ENCODE measurements at regions not wholly inside any gene's neighbourhood (a gene's known extent, or its start where the extent isn't known, plus 50 kb on each side); places are given as distances from the start of the nearest gene placed in this dataset.

- no peak for TF ChIP-seq CTCF (IDR thresholded peaks at IDR 0.05)
- no peak for DNase-seq (ENCODE audit: low spot score)
- no peak overlapping the region for H3K27ac ChIP-seq
- no peak overlapping the region for H3K4me3 ChIP-seq
These were observed 75.4 kb downstream of the DDIT4L start for GRCh38 chr4:100114909-100115308.

DNA sequence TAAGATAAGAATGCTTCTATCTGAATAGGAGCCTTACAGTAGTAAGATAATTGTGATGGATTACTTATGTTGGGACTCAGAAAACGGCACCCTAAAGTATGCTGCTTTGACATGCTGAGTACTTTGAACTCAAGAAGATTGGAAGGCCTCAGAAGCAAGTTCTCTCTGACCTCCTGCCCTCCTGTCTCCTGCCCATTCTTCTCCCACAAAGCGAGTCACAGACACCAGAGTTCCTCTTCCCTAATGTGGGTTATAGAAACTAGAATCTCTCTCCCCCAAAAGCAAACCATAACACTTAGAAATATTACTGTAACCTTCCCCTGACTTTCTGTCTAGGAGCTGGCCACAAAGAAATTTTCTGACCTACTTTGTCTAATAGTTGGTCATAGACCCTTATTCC is 76.5 kb downstream of the DDIT4L start:
- H3K4me3 ChIP-seq = no peak overlapping the region
- no peak overlapping the region for H3K27ac ChIP-seq
- TF ChIP-seq CTCF (IDR thresholded peaks at IDR 0.05) = no peak
- DNase-seq (ENCODE audit: low spot score) = no peak

GRCh38 chr4:100113096-100113495 is 77.2 kb downstream of the DDIT4L start:
- H3K27ac ChIP-seq = no peak overlapping the region

GRCh38 chr4:100109921-100110320 is 80.3 kb downstream of the DDIT4L start:
- H3K27ac ChIP-seq = no peak overlapping the region
- TF ChIP-seq CTCF (IDR thresholded peaks at IDR 0.05) = no peak

More at GRCh38 chr4:100113096-100113495, 77.2 kb downstream of the DDIT4L start:
- DNase-seq (ENCODE audit: low spot score) = no peak
- H3K4me3 ChIP-seq = no peak overlapping the region
- TF ChIP-seq CTCF (IDR thresholded peaks at IDR 0.05) = no peak

DNA sequence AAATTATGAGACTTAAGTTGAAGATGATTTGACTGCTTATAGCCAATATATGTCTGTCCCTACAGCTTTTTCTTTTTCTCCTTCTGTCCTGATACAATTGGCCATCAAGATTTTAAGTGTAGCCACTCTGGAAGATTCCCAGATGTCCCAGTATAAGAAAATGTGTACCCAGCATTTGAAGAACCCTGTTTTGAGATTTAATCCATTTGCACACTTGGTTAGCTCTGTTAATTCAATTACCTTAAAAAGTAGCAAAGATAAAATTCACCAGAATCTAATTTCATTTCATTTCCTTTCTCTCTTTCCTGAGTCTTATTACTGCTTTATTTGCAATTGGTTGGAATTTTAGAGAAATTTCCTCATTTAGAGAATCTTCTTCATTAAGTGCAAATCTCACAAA is 81.4 kb downstream of the DDIT4L start:
- no peak overlapping the region for H3K4me3 ChIP-seq
- no peak for TF ChIP-seq CTCF (IDR thresholded peaks at IDR 0.05)
- DNase-seq (ENCODE audit: low spot score) = no peak
- H3K27ac ChIP-seq = no peak overlapping the region

More at GRCh38 chr4:100109921-100110320, 80.3 kb downstream of the DDIT4L start:
- no peak overlapping the region for H3K4me3 ChIP-seq
- no peak for DNase-seq (ENCODE audit: low spot score)

GRCh38 chr4:100106982-100107381 is 83.3 kb downstream of the DDIT4L start:
- TF ChIP-seq CTCF (IDR thresholded peaks at IDR 0.05) = no peak
- no peak for DNase-seq (ENCODE audit: low spot score)
- Histone ChIP-seq H3K4me3 (no peak overlapping the region), H3K27ac (no peak overlapping the region)

GRCh38 chr4:100103671-100104070 is 86.6 kb downstream of the DDIT4L start:
- no peak for DNase-seq (ENCODE audit: low spot score)
- no peak for TF ChIP-seq CTCF (IDR thresholded peaks at IDR 0.05)
- no peak overlapping the region for H3K4me3 ChIP-seq
- H3K27ac ChIP-seq = no peak overlapping the region
